GM21423 (cell line): ENCODE measurements at regions not wholly inside any gene's neighbourhood (a gene's known extent, or its start where the extent isn't known, plus 50 kb on each side); places are given as distances from the start of the nearest gene placed in this dataset.
A peak's percentile ranks its signal among the peaks of the same experiment; 100 is the strongest.

ENCODE experiments used
- ATAC-seq: cut with Tn5 transposase; IDR thresholded peaks from one replicate; pipeline ENCODE4 v1.9.1; 2021; ENCODE audit warnings: mild to moderate bottlenecking, moderate library complexity; ENCODE audit not compliant: unreplicated experiment

DNA sequence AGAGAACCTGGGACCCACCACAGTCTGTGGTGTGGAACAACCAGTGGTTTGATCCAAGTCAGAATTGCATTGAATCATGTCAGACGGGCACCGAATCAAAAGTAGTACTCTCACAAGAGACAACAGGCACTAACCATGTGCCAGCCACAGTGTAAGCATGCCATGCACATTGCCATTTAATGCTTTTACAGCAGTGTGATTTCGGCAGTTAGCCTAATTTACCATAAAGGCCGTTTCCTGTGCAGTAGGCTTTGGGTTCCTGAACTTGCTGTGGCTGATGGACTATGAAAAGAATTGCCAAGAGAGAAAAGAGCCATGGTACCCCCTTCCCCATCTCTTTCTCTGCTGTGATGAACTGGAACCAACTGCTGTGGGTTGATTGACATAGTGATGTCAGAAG lies 540.6 kb downstream of the EBF1 start:
- no peak for ATAC-seq

DNA sequence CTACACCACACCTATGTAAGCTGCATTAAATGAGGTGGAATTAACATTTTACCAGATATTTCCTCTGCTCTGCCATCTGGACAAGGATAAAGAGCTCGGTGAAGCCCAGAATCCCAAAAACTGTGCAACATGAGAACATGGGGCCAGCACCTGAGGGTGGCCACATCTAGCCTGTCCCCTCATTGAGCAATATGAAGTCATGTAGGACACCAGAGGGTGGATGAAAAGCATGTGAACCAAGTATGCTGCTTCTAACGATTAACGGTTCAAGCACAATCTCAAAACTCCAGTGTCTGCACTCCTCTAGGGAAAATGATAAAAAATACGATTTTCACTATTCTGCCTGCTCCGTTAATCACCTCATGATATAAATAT lies 545.8 kb downstream of the EBF1 start:
- no peak for ATAC-seq

DNA sequence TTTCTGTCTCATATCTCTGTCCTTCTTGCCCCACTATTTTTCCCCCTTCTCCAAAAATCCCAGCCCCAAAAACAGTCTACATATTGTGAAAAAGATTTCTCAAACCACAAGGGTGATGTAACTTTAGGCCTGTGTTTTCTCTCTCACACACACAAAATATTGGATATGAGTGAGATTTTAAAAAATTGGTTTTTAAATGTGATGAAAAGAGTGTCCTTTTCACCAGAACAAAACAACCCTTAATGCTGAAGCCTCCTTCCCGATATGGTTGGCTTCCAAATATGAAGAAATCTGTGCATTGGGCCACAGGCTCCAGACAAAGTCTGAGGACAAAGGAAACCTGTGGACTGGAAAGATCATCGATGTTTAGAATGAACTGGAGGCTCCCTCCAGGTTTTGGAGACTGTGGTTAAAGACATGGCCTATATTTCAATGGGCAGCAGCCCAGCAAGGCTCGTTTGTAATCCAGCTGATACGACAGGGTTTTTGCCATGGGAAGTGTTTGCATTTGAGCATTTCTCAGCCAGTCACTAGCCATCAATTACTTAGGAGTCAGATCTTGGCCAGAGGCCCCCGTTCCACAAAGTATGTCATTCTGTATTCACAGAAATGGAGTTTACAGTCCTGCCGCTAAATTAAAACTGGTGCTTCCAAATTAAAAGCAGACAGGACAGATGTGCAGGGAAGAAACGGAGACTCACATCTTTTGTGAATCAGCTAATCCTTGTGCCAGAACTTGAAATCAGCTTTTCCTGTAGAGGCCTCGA lies 546.3 kb downstream of the EBF1 start:
- ATAC-seq, result no peak

DNA sequence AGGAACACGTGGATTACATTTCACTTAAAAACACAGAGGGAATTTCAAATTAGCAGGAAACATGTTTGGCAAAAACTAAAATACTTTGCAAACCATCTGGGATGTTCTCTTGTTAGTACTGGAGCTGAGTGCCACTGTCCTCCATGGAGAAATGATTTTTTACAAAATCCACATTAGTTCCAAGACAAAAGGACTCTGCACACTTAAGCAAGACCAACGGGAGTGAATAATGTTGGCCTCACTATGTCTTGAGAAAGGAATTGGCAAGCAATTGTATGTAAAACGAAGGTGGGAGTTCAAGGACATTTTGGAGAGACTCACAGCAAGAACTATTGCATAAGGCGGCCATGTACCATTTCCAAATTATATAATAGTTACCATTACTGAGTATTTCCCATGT lies 547.5 kb downstream of the EBF1 start:
- ATAC-seq, result no peak

- no peak for ATAC-seq
These were observed 550.4 kb downstream of the EBF1 start for GRCh38 chr5:158549311-158549710.

DNA sequence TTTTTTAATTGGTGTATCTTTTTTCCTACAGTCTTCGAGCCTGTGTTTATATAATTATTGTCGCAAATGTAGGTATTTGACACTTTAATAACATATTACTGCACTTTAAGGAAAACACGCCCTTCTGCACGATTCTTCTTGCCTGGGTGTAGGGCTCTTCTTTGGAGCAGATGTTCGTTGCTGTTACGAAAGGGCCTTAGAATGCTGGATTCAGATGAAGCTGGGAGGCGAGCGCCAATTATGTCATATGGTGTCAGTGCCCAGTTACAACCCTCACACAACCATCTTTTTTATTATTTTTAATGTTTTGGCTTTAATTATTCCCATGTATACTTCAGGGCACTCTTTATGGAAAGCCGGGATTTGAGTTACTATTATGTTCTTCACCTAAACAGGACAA lies 553.0 kb downstream of the EBF1 start:
- ATAC-seq, result no peak

DNA sequence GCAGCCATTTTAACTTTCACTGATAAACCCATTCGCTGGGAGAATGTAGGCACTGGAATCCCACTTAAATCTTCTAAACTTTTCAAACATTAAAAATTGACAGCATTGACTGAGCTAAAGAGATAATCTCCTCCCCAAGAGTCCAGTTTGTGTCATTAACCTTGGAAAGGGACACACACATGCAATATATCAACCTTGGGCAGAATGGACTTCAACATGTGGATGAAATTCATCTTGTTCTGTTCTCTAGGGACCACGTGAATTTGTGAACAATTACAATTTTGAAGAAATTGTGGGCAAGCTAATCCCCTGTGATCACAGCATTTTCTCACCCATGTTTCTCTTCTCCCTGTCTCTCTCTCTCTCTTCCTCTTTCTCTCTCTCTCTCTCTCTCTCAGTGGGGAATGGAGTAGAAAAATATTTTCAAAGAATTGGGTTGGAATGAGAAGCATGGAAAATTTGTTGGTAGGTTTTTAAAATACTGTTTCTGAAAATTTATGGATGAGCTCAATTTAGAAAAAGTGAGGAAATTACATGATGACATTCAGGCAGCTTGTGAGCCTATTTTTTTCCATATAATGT lies 553.7 kb downstream of the EBF1 start:
- no peak for ATAC-seq

- ATAC-seq, result no peak
These were observed 555.1 kb downstream of the EBF1 start for GRCh38 chr5:158544388-158545339.

DNA sequence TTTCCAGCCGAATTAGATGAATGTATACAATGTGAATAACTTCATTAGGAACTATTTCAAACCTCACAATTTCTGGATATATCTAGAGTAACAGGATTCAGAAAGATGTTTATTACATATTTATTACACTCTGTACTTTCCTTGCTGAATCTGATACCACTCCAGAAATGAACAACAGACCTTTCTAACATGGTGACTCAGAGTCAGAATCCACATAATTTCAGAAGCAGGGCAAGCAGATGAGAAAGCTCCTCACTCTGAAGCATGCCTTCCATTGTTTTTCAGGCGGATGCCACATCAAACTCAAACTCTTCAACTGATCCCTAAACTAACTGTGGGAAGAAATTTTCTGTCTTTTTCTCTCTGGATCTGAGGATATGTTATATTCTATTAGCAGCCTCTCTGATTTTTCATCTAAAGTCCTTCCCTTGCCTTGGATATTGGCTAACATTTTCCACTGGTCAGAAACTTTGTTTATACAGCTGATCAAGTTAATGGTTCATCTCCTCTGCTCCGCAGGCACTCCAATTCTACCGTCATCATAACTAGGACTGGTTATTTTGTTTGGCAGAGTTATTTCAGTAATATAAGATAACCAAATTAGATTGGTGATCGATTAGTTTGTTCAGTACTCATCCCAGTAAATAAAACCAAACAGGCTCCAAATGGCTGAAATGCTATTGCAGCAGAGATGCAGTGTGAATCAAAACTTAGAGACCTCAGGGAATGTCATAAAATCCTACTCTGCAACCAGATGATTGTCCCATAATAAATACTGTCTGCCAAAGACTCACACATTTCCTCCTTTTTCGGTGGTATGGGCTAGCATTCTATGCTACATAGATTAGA lies 556.0 kb downstream of the EBF1 start:
- ATAC-seq, result no peak

GRCh38 chr5:158541536-158542297 lies 558.0 kb downstream of the EBF1 start:
- no peak for ATAC-seq

GRCh38 chr5:158538506-158539074 lies 561.1 kb downstream of the EBF1 start:
- ATAC-seq, result peak; percentile 80

- ATAC-seq, result no peak
These were observed 562.4 kb downstream of the EBF1 start for GRCh38 chr5:158537366-158537765.

GRCh38 chr5:158534203-158534602 lies 565.5 kb downstream of the EBF1 start:
- ATAC-seq, result no peak

GRCh38 chr5:158532739-158533138 lies 567.0 kb downstream of the EBF1 start:
- ATAC-seq, result no peak

GRCh38 chr5:158531860-158532259 lies 567.9 kb downstream of the EBF1 start:
- ATAC-seq, result no peak

GRCh38 chr5:158530115-158530514 lies 569.6 kb downstream of the EBF1 start:
- no peak for ATAC-seq

DNA sequence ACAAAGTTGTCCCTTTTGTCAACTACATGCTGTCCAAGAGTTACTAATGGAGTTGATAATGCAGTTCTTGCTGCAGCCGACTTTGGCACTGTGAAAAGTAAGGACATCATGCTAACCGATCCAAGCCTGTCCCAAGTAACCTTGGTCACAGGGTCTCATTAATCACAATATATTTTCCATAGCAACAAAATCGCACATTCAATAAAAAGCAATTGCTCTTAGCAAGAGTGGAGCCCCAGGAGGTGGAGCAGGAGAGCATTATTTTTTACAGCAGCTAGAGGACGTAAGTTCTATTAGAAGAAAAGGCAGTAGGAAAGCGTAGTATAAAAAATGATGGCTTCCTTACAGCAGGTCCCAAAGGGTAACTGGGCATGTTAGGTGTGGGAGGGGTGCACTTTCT lies 570.3 kb downstream of the EBF1 start:
- ATAC-seq, result no peak

- ATAC-seq, result no peak
These were observed 574.1 kb downstream of the EBF1 start for GRCh38 chr5:158525663-158526062.

DNA sequence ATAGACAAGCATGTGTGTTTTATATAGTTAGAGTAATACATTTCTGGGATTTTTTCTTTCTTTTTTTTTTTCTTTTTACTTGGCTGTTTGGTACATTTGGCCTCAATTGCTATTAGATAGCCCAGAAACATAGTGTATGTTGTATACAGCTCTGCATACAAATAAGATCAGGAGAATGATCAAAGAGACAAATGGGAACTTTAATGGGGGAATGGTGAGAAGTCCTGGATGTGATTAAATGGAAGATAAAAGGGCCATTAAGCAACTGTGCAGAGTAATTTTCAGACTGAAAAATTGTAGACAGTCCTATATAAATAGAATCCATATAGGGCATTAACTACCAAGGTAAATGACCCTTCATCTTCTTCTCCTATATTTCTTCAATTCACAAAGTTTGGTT lies 575.6 kb downstream of the EBF1 start:
- ATAC-seq, result no peak

DNA sequence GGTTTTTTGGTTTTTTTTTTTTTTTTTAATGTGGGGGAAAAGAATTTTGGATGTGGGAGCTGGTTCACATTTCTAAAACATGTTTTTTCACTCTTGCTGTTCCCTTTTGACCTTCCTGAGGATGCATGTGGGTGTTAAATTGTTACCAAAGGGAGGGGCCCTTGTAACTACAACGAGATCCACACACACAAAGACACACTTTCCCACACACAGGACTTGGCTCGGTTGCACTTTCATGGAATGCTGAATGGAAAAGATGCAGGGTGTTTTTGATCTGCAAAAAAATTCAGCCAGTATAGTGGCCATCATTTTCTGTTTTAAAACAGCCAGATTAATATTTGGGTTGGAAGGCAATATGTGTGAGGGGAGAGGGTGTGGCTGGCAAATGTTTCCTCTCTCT lies 576.9 kb downstream of the EBF1 start:
- no peak for ATAC-seq
